Sigmoid colon (tissue), 4 donors: ENCODE measurements at regions not wholly inside any gene's neighbourhood (a gene's known extent, or its start where the extent isn't known, plus 50 kb on each side); places are given as distances from the start of the nearest gene placed in this dataset.

Experiments
- POLR2A ChIP-seq, 2 donors: fragments of 450-650 bp; IDR thresholded peaks; one replicate each; pipeline ENCODE4 v1.6.1; 2016; ENCODE audit warnings: antibody characterized with exemption in 2 of 2, mild to moderate bottlenecking in 2 of 2, moderate library complexity in 2 of 2
- POLR2AphosphoS5 ChIP-seq, 4 donors: sonication (generic); formaldehyde crosslinking; IDR thresholded peaks; one replicate each; pipeline ENCODE4 v1.6.1; 2017; ENCODE audit warnings: antibody characterized with exemption in 4 of 4
- TF ChIP-seq, protein P1 (sequence below), 4 experiments: fragments of 450-650 bp in 3 of 4; fragments of 200-600 bp in 1 of 4; IDR thresholded peaks; one replicate each; pipeline ENCODE4 v1.5.1; 2016 to 2019; ENCODE audit warnings: antibody characterized with exemption in 4 of 4, mild to moderate bottlenecking in 3 of 4, moderate library complexity in 2 of 4

DNA sequence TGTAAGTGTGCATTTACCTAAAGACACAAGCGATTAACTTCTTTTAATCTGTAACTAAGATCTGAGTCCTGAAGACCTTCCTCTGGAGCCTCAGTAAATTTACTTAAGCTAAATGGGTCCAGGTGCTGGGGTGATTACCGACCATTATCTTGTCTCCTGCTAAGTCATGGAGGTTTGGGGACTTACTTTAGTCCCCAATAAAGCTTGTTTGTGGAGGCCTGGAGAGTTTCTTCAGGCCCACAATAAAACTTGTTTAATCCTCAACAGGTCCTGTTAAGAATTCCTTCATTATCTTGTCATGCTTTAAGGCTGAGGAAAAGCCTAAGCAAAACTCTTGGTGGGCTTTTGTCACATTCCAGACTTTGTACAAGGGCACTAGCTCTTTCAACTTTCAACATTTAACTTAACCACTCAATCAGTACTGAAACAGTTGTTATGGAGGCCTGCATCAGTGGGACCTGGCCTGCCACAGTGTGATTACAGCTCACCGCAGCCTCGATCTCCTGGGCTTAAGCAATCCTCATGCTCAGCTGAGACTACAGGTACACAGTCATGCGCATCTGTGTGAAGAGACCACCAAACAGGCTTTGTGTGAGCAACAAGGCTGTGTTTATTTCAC is 84.0 kb downstream of the FMO4 start:
- TF ChIP-seq, protein P1, sequence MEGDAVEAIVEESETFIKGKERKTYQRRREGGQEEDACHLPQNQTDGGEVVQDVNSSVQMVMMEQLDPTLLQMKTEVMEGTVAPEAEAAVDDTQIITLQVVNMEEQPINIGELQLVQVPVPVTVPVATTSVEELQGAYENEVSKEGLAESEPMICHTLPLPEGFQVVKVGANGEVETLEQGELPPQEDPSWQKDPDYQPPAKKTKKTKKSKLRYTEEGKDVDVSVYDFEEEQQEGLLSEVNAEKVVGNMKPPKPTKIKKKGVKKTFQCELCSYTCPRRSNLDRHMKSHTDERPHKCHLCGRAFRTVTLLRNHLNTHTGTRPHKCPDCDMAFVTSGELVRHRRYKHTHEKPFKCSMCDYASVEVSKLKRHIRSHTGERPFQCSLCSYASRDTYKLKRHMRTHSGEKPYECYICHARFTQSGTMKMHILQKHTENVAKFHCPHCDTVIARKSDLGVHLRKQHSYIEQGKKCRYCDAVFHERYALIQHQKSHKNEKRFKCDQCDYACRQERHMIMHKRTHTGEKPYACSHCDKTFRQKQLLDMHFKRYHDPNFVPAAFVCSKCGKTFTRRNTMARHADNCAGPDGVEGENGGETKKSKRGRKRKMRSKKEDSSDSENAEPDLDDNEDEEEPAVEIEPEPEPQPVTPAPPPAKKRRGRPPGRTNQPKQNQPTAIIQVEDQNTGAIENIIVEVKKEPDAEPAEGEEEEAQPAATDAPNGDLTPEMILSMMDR (IDR thresholded peaks at IDR 0.05): no peak
- TF ChIP-seq POLR2AphosphoS5 (IDR thresholded peaks at IDR 0.05): no peak
- no peak for TF ChIP-seq POLR2A (IDR thresholded peaks at IDR 0.05)
